Keratinocyte (primary cell): ENCODE measurements at regions not wholly inside any gene's neighbourhood (a gene's known extent, or its start where the extent isn't known, plus 50 kb on each side); places are given as distances from the start of the nearest gene placed in this dataset.

Experiments
- DNase-seq: peaks from one replicate; pipeline ENCODE4 v3.0.0-alpha.2; 2011; ENCODE audit warnings: low read depth, missing footprints, low spot score
- FAIRE-seq: peaks from 2 replicates; lab custom pipeline; 2011; peaks lifted over from hg19 to GRCh38; lab: Jason Lieb, UNC
- H2AFZ ChIP-seq: 2 replicates; pipeline ENCODE4 v1.6.0; 2012; ENCODE audit warnings: low read length, control low read depth, inconsistent platforms; ENCODE audit not compliant: control insufficient read depth
- H3K27ac ChIP-seq: 2 replicates; pipeline ENCODE4 v1.5.1; 2011; ENCODE audit warnings: low read length; ENCODE audit not compliant: control insufficient read depth, insufficient read depth
- H3K27me3 ChIP-seq: 3 replicates; pipeline ENCODE4 v1.6.0; 2011; ENCODE audit warnings: low read length; ENCODE audit not compliant: control insufficient read depth, insufficient read depth; ENCODE audit errors: extremely low read depth
- H3K36me3 ChIP-seq, 2 experiments: 2 replicates in 1 of 2; 3 replicates in 1 of 2; pipeline ENCODE4 v1.5.1; 2011; ENCODE audit warnings: low read length in 2 of 2, mild to moderate bottlenecking in 1 of 2; ENCODE audit not compliant: control insufficient read depth in 2 of 2, insufficient read depth in 2 of 2; ENCODE audit errors: extremely low read depth in 1 of 2
- H3K4me1 ChIP-seq: 3 replicates; pipeline ENCODE4 v1.5.1; 2011; ENCODE audit warnings: low read length; ENCODE audit not compliant: control insufficient read depth, insufficient read depth; ENCODE audit errors: extremely low read depth
- H3K4me2 ChIP-seq: 3 replicates; pipeline ENCODE4 v1.6.0; 2011; ENCODE audit warnings: low read depth, low read length; ENCODE audit not compliant: control insufficient read depth, insufficient read depth; ENCODE audit errors: extremely low read depth
- H3K4me3 ChIP-seq, 3 experiments: fragments of 200-600 bp in 1 of 3; sonication (generic) in 1 of 3; 2 replicates in 2 of 3; 3 replicates in 1 of 3; pipeline ENCODE4 v1.5.1; 2011 to 2016; ENCODE audit warnings: low read length in 3 of 3, mild to moderate bottlenecking in 3 of 3, control low read depth in 2 of 3, inconsistent platforms in 1 of 3, low read depth in 1 of 3, mixed read lengths in 1 of 3, mixed run types in 1 of 3, moderate library complexity in 1 of 3; ENCODE audit not compliant: control insufficient read depth in 2 of 3, insufficient read depth in 2 of 3; ENCODE audit errors: extremely low read depth in 1 of 3
- H3K79me2 ChIP-seq: 2 replicates; pipeline ENCODE4 v1.6.0; 2012; ENCODE audit warnings: low read length; ENCODE audit not compliant: control insufficient read depth, insufficient read depth
- H3K9ac ChIP-seq: 3 replicates; pipeline ENCODE4 v1.6.0; 2011; ENCODE audit warnings: low read length; ENCODE audit not compliant: control insufficient read depth, insufficient read depth; ENCODE audit errors: extremely low read depth
- H3K9me1 ChIP-seq: 3 replicates; pipeline ENCODE4 v1.6.0; 2011; ENCODE audit warnings: low read length; ENCODE audit not compliant: control insufficient read depth, insufficient read depth; ENCODE audit errors: extremely low read depth
- H3K9me3 ChIP-seq: 2 replicates; pipeline ENCODE4 v1.5.1; 2012; ENCODE audit warnings: low read depth, low read length; ENCODE audit not compliant: control insufficient read depth
- H4K20me1 ChIP-seq: 3 replicates; pipeline ENCODE4 v1.6.0; 2011; ENCODE audit warnings: low read length; ENCODE audit not compliant: control insufficient read depth, insufficient read depth; ENCODE audit errors: extremely low read depth
- CTCF ChIP-seq, 3 experiments: IDR thresholded peaks in 1 of 3; conservative IDR thresholded peaks in 1 of 3; optimal IDR thresholded peaks in 1 of 3; 2 replicates in 2 of 3; 3 replicates in 1 of 3; pipeline versions ENCODE3 to v1.5.1; 2011; ENCODE audit warnings: low read length in 3 of 3, mild to moderate bottlenecking in 3 of 3, moderate library complexity in 2 of 3, control low read depth in 1 of 3, inconsistent platforms in 1 of 3; ENCODE audit not compliant: insufficient read depth in 2 of 3; ENCODE audit errors: extremely low read depth in 1 of 3
- EZH2 ChIP-seq: IDR thresholded peaks from one replicate; pipeline ENCODE4 v1.6.1; 2012; ENCODE audit warnings: inconsistent platforms, mild to moderate bottlenecking, low read length, moderate library complexity
- dilution Hi-C: fragments of 300-500 bp; cut with MboI; formaldehyde crosslinking; loops from one replicate; pipeline ENCODE4 v1.7.0; 2020; ENCODE audit warnings: low sequenced_read_pairs; ENCODE audit not compliant: extremely low pct_ligation_motif_present

DNA sequence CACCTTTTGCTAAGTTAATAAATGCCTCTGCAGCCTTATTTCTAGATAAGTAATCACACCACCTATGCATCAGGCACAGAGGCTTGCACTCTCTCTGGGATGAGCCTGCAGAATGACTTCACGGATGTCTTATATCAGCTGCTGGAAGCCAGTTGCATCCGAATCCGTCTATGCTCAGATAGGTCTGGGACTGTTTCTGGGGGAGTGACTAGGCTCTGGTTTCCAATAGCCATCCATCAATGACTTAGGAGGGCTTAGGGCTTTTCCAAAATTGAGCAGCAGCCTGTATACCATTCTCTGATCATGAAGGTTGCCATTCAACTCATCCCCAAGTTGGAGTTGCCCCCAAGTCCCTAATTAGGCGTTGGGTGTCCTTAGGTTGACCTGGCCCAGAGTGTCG is 113.3 kb upstream of the ERCC4 start:
- Histone ChIP-seq H3K9me1 (no peaks in the 10 kb centered on the region), H3K27ac (no peak overlapping the region), H3K27me3 (no peaks in the 10 kb centered on the region), H3K4me3 (no peak overlapping the region), H3K36me3 (no peaks in the 10 kb centered on the region), H3K9ac (no peak overlapping the region), H3K4me1 (no peaks in the 10 kb centered on the region), H3K79me2 (no peaks in the 10 kb centered on the region), H3K9me3 (no peaks in the 10 kb centered on the region), H4K20me1 (no peaks in the 10 kb centered on the region), H3K4me2 (no peak overlapping the region), H2AFZ (no peak overlapping the region)
- no peak for FAIRE-seq
- dilution Hi-C loops = no loop called here
- no peak for TF ChIP-seq EZH2
- no peak for TF ChIP-seq CTCF (optimal IDR thresholded peaks at IDR 0.05 in 1 of 3, IDR thresholded peaks at IDR 0.05 in 1 of 3, conservative IDR thresholded peaks at IDR 0.05 in 1 of 3; ENCODE audit: extremely low read depth in 1 of 3, insufficient read depth in 2 of 3, low read length in 3 of 3)
- no peak for DNase-seq

DNA sequence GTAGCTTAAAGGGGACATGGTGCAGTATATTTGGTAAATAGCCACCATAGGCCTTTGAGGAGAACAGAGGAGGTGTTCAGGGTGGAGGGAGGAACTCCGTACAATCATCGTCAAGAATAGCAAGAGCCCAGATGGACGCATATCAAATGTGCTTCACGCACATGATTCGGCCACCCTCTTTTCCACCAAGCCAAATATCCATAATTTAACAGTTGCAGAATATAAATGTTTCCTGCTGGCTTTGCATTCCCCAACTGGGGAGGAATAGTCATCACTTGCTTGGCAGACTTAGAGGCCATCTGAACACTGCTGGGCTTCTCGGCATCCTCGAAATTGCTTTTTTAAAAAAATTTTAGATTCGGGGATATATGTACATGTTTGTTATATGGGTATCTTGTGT is 111.9 kb upstream of the ERCC4 start:
- no peak for FAIRE-seq
- Histone ChIP-seq H3K27me3 (no peaks in the 10 kb centered on the region), H3K9me3 (no peaks in the 10 kb centered on the region), H2AFZ (no peak overlapping the region), H3K79me2 (no peaks in the 10 kb centered on the region), H3K4me3 (no peak overlapping the region), H3K27ac (no peak overlapping the region), H3K9me1 (no peaks in the 10 kb centered on the region), H3K4me2 (no peak overlapping the region), H3K9ac (no peak overlapping the region), H3K36me3 (no peaks in the 10 kb centered on the region), H3K4me1 (no peaks in the 10 kb centered on the region), H4K20me1 (no peaks in the 10 kb centered on the region)
- no peak for DNase-seq
- dilution Hi-C loops = no loop called here
- TF ChIP-seq CTCF (optimal IDR thresholded peaks at IDR 0.05 in 1 of 3, IDR thresholded peaks at IDR 0.05 in 1 of 3, conservative IDR thresholded peaks at IDR 0.05 in 1 of 3; ENCODE audit: extremely low read depth in 1 of 3, insufficient read depth in 2 of 3, low read length in 3 of 3) = no peak
- TF ChIP-seq EZH2 = no peak
